H1 (cell line): ENCODE measurements at regions not wholly inside any gene's neighbourhood (a gene's known extent, or its start where the extent isn't known, plus 50 kb on each side); places are given as distances from the start of the nearest gene placed in this dataset.

Experiments used
- BRCA1 ChIP-seq: IDR thresholded peaks from 2 replicates; pipeline ENCODE4 v1.6.1; 2012; ENCODE audit warnings: low read depth, low read length, improper control_type of control experiment
- CHD7 ChIP-seq: fragments of 300-600 bp; sonication (generic); IDR thresholded peaks from 2 replicates; pipeline ENCODE4 v1.7.1; 2012; ENCODE audit warnings: low read length, moderate library complexity, mild to moderate bottlenecking, inconsistent platforms; ENCODE audit not compliant: insufficient replicate concordance
- JUND ChIP-seq: IDR thresholded peaks from 2 replicates; pipeline ENCODE4 v1.6.1; 2011; ENCODE audit warnings: mild to moderate bottlenecking, improper control_type of control experiment, low read length
- RFX5 ChIP-seq: IDR thresholded peaks from 2 replicates; pipeline ENCODE4 v1.6.1; 2011; ENCODE audit warnings: low read depth, low read length, improper control_type of control experiment, borderline replicate concordance
- SRF ChIP-seq: IDR thresholded peaks from 2 replicates; pipeline ENCODE4 v1.6.1; 2011; ENCODE audit warnings: mild to moderate bottlenecking, low read depth, low read length, moderate library complexity

- TF ChIP-seq CHD7 (no peak), RFX5 (no peak), SRF (no peak), JUND (no peak), BRCA1 (no peak)
These were observed 55.5 kb upstream of the ODAD2 start (continued) for GRCh38 chr10:28054228-28054860.
